Large intestine (tissue), 3 donors: ENCODE measurements at regions not wholly inside any gene's neighbourhood (a gene's known extent, or its start where the extent isn't known, plus 50 kb on each side); places are given as distances from the start of the nearest gene placed in this dataset.
A peak's percentile ranks its signal among the peaks of the same experiment; 100 is the strongest.

Experiments used
- DNase-seq, 2 donors: peaks; one replicate each; pipeline versions ENCODE4 v3.0.0 to v3.0.0-alpha.2; 2013
- H3K27ac ChIP-seq: one replicate; pipeline ENCODE4 v1.5.1; 2013; ENCODE audit warnings: low read length
- H3K27me3 ChIP-seq: 2 replicates; pipeline ENCODE4 v1.6.1; 2013; ENCODE audit warnings: low read length; ENCODE audit not compliant: control insufficient read depth, insufficient read depth
- H3K36me3 ChIP-seq: 2 replicates; pipeline ENCODE4 v1.6.1; 2013; ENCODE audit warnings: low read length; ENCODE audit not compliant: control insufficient read depth, insufficient read depth
- H3K4me1 ChIP-seq: one replicate; pipeline ENCODE4 v1.6.1; 2013; ENCODE audit warnings: low read length; ENCODE audit not compliant: control insufficient read depth, insufficient read depth
- H3K4me3 ChIP-seq: one replicate; pipeline ENCODE4 v1.5.1; 2013; ENCODE audit warnings: low read length
- H3K9me3 ChIP-seq: one replicate; pipeline ENCODE4 v1.6.1; 2013; ENCODE audit warnings: mild to moderate bottlenecking, low read depth, low read length, moderate library complexity; ENCODE audit not compliant: control insufficient read depth
- WGBS: methylation state at CpG from one replicate; pipeline ENCODE4 v1.1.5; 2013; ENCODE audit warnings: low lambda C conversion rate; ENCODE audit not compliant: insufficient coverage; 5-methylcytosine and 5-hydroxymethylcytosine counted together

DNA sequence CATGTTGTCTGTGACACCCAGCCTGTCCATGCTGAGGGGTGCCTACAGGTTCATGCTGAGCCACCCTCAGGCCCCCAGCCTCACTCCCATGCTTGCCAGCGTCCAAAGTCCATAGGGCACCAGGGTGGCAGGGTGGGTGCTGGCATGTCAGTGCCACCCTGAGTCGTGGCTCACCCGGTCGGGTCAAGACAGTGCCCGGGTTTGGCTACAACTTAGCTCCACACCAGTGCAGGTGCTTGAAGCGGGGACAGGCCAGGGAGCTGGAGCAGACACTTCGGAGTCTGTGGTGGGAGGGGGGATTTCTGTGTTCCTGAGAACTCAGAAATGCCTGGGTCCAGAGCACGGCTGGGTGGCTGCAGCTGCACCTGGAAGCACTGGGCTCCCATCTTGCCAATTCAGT lies 579.2 kb upstream of the FAM174A start:
- DNase-seq, result no peak
- Histone ChIP-seq H3K4me1 (no peaks in the 10 kb centered on the region), H3K36me3 (no peaks in the 10 kb centered on the region), H3K27me3 (no peaks in the 10 kb centered on the region), H3K27ac (no peak overlapping the region), H3K4me3 (no peak overlapping the region), H3K9me3 (no peaks in the 10 kb centered on the region)
- no CpG with 5 or more reads among the region's 8 CpGs for WGBS

DNA sequence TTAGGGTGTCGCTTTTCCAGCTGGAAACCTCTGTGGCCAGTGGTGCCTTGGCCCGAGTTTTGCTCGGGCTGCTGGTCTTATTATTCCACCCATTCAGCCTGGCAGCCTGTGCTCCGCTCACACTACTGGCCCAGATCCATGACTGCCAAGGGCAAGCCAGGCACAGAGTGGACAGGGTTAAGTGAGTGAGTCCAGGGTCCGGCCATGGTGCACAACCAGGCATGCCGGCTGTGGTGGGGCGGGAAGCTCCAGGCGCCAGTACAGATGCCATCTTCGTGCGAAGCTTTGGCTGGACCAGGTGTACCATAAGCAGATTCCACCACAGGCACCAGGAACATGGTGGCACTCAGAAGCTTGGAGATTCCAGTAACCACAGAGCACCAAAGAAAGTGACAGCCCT lies 580.2 kb upstream of the FAM174A start:
- WGBS, result no CpG with 5 or more reads among the region's 10 CpGs
- no peaks in the 10 kb centered on the region for H3K36me3 ChIP-seq
- DNase-seq, result no peak
- no peak overlapping the region for H3K4me3 ChIP-seq
- H3K27ac ChIP-seq, result no peak overlapping the region
- peaks cover 3% of the 10 kb centered on the region for H3K9me3 ChIP-seq
- no peaks in the 10 kb centered on the region for H3K4me1 ChIP-seq
- no peaks in the 10 kb centered on the region for H3K27me3 ChIP-seq

- WGBS, result no CpG with 5 or more reads among the region's 12 CpGs
- no peaks in the 10 kb centered on the region for H3K36me3 ChIP-seq
- no peaks in the 10 kb centered on the region for H3K27me3 ChIP-seq
- DNase-seq, result no peak
- H3K9me3 ChIP-seq, result peaks cover 3% of the 10 kb centered on the region
- no peak overlapping the region for H3K4me3 ChIP-seq
- H3K27ac ChIP-seq, result no peak overlapping the region
- H3K4me1 ChIP-seq, result no peaks in the 10 kb centered on the region
These were observed 585.1 kb upstream of the FAM174A start for GRCh38 chr5:99949969-99950524.

DNA sequence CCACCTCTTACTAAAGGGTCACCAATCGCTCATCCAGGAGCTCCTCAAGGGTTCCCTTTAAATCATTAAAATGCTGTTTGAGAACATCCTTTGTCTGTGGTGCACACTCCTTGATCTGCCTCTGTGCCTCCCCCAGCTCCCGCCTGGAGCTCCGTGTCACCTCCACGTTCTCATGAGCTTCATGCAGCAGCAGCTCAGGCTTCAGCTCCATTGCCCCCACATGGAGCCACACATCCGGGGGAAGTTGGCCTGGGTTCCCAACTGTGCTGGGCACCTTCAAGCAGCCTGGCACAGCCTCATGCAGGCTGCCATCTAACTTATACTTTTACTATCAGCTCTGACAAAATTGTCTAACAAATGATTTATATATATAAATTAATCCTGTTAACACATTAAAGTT lies 585.8 kb upstream of the FAM174A start:
- no peak for DNase-seq
- Histone ChIP-seq H3K27me3 (no peaks in the 10 kb centered on the region), H3K36me3 (no peaks in the 10 kb centered on the region), H3K4me1 (no peaks in the 10 kb centered on the region), H3K4me3 (no peak overlapping the region), H3K27ac (no peak overlapping the region), H3K9me3 (peaks cover 3% of the 10 kb centered on the region)
- WGBS, result no CpG with 5 or more reads among the region's 5 CpGs

- H3K4me1 ChIP-seq, result no peaks in the 10 kb centered on the region
- no peaks in the 10 kb centered on the region for H3K36me3 ChIP-seq
- DNase-seq, result no peak
- WGBS, result no CpG with 5 or more reads among the region's 2 CpGs
- no peaks in the 10 kb centered on the region for H3K27me3 ChIP-seq
- H3K27ac ChIP-seq, result no peak overlapping the region
- peaks cover 3% of the 10 kb centered on the region for H3K9me3 ChIP-seq
- no peak overlapping the region for H3K4me3 ChIP-seq
These were observed 586.3 kb upstream of the FAM174A start for GRCh38 chr5:99948850-99949249.

GRCh38 chr5:99945478-99946442 lies 589.4 kb upstream of the FAM174A start:
- Histone ChIP-seq H3K36me3 (no peaks in the 10 kb centered on the region), H3K4me1 (no peaks in the 10 kb centered on the region), H3K4me3 (no peak overlapping the region), H3K27ac (no peak overlapping the region), H3K27me3 (no peaks in the 10 kb centered on the region), H3K9me3 (peaks cover 3% of the 10 kb centered on the region)
- DNase-seq, result no peak
- whole genome bisulfite sequencing, result 30% methylated on average over 1 of the region's 12 CpGs

- H3K27me3 ChIP-seq, result no peaks in the 10 kb centered on the region
- H3K9me3 ChIP-seq, result no peaks in the 10 kb centered on the region
- H3K4me3 ChIP-seq, result no peak overlapping the region
- no peak for DNase-seq
- no peaks in the 10 kb centered on the region for H3K36me3 ChIP-seq
- no peaks in the 10 kb centered on the region for H3K4me1 ChIP-seq
- no peak overlapping the region for H3K27ac ChIP-seq
These were observed 594.6 kb upstream of the FAM174A start for GRCh38 chr5:99940540-99940939.

DNA sequence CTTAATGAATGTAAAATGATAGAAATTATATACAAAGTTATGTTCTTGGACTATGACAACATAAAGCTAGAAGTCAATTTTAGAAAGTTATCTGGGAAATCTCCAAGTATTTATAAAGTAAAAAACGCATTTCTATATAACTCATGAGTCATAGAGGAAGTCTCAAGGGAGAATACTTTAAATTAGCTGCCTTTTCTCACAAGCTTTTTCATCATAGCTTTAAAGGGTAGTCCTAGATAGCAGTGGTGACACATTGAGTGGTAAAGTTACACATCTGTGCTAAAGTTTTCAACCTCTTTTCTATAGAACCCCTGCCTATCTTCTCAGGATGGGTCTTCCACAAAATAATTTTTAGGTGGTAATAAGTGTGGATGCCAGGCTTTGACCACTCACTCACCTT lies 598.3 kb upstream of the FAM174A start:
- no peaks in the 10 kb centered on the region for H3K9me3 ChIP-seq
- 40% methylated on average over 1 of the region's 1 CpG for WGBS
- no peaks in the 10 kb centered on the region for H3K36me3 ChIP-seq
- no peaks in the 10 kb centered on the region for H3K4me1 ChIP-seq
- H3K4me3 ChIP-seq, result no peak overlapping the region
- DNase-seq, result no peak
- no peaks in the 10 kb centered on the region for H3K27me3 ChIP-seq
- H3K27ac ChIP-seq, result no peak overlapping the region

DNA sequence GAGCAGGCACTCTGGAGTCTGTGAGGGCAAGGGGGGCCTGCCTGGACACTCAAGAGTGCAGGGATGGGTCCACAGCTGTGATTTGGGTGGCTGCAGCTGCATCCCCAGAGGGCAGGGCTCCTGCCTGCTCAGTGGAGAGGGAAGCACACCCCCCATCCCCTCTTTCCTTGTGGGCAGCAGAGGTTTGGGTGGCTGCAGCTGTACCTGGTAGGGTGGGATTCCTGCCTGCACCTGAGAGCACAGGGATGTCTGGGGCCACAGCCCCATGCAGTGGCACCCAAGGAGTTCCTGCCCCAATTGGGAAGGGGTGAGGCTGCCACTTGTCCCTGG lies 605.4 kb upstream of the FAM174A start:
- Histone ChIP-seq H3K36me3 (no peaks in the 10 kb centered on the region), H3K27me3 (no peaks in the 10 kb centered on the region)
- peak in 1 of 2 donors; percentile 5 for DNase-seq

GRCh38 chr5:99929067-99929805 lies 605.9 kb upstream of the FAM174A start:
- no peaks in the 10 kb centered on the region for H3K4me1 ChIP-seq
- no peaks in the 10 kb centered on the region for H3K36me3 ChIP-seq
- no peaks in the 10 kb centered on the region for H3K9me3 ChIP-seq
- WGBS, result no CpG with 5 or more reads among the region's 2 CpGs
- no peaks in the 10 kb centered on the region for H3K27me3 ChIP-seq
- no peak overlapping the region for H3K4me3 ChIP-seq
- no peak overlapping the region for H3K27ac ChIP-seq
- DNase-seq, result no peak

More for the DNA sequence above, 605.4 kb upstream of the FAM174A start:
- H3K9me3 ChIP-seq, result no peaks in the 10 kb centered on the region
- H3K4me1 ChIP-seq, result no peaks in the 10 kb centered on the region
- no peak overlapping the region for H3K27ac ChIP-seq
- H3K4me3 ChIP-seq, result no peak overlapping the region
